Right atrium auricular region (tissue), 2 donors: ENCODE measurements at regions not wholly inside any gene's neighbourhood (a gene's known extent, or its start where the extent isn't known, plus 50 kb on each side); places are given as distances from the start of the nearest gene placed in this dataset.

Experiments
- DNase-seq: peaks from one replicate; pipeline ENCODE4 v3.0.0-alpha.2; 2019; ENCODE audit warnings: low spot score
- H3K27ac ChIP-seq, 2 donors: fragments of 200-600 bp; sonication (generic); 1 replicate in 1 of 2; 2 replicates in 1 of 2; pipeline ENCODE4 v1.5.1; 2016 to 2019
- H3K27me3 ChIP-seq, 2 donors: fragments of 200-600 bp; sonication (generic); one replicate each; pipeline versions ENCODE4 v1.5.1 to v1.6.0; 2017 to 2019
- H3K36me3 ChIP-seq: fragments of 200-600 bp; sonication (generic); one replicate; pipeline ENCODE4 v1.5.1; 2016
- H3K4me1 ChIP-seq, 2 donors: fragments of 200-600 bp; sonication (generic); one replicate each; pipeline versions ENCODE4 v1.5.1 to v1.6.0; 2017 to 2019
- H3K4me3 ChIP-seq, 2 donors: fragments of 200-600 bp; sonication (generic); 1 replicate in 1 of 2; 2 replicates in 1 of 2; pipeline ENCODE4 v1.5.1; 2017 to 2019; ENCODE audit warnings: mild to moderate bottlenecking in 1 of 2, moderate library complexity in 1 of 2
- H3K9me3 ChIP-seq, 2 donors: fragments of 200-600 bp; sonication (generic); one replicate each; pipeline ENCODE4 v1.5.1; 2019
- TF ChIP-seq, protein P1 (sequence below), 2 donors: fragments of 200-600 bp; sonication (generic); IDR thresholded peaks; one replicate each; pipeline ENCODE4 v1.5.1; 2019; ENCODE audit warnings: antibody characterized with exemption in 2 of 2

DNA sequence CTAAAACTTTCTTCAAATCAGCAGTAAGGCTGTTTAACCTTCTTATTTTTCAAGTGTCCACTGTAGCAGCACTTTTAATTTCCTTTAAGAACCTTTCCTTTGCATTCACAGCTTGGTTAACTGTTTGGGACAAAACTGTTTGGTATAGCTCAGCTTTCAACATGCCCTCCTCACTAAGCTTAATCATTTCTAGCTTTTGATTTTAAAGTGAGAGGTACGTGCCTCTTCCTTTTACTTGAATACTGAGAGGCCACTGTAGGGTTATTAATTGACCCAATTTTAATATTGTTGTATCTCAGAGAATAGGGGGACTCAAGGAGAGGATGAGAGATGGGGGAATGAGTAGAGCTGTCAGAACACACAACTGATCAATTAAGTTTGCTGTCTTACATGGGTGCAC, 129.5 kb upstream of the MMS22L start:
- no peak overlapping the region for H3K27ac ChIP-seq
- H3K9me3 ChIP-seq: no peaks in the 10 kb centered on the region
- TF ChIP-seq, protein P1, sequence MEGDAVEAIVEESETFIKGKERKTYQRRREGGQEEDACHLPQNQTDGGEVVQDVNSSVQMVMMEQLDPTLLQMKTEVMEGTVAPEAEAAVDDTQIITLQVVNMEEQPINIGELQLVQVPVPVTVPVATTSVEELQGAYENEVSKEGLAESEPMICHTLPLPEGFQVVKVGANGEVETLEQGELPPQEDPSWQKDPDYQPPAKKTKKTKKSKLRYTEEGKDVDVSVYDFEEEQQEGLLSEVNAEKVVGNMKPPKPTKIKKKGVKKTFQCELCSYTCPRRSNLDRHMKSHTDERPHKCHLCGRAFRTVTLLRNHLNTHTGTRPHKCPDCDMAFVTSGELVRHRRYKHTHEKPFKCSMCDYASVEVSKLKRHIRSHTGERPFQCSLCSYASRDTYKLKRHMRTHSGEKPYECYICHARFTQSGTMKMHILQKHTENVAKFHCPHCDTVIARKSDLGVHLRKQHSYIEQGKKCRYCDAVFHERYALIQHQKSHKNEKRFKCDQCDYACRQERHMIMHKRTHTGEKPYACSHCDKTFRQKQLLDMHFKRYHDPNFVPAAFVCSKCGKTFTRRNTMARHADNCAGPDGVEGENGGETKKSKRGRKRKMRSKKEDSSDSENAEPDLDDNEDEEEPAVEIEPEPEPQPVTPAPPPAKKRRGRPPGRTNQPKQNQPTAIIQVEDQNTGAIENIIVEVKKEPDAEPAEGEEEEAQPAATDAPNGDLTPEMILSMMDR (IDR thresholded peaks at IDR 0.05): no peak
- no peaks in the 10 kb centered on the region for H3K4me1 ChIP-seq
- H3K27me3 ChIP-seq: no peaks in the 10 kb centered on the region
- no peaks in the 10 kb centered on the region for H3K36me3 ChIP-seq
- H3K4me3 ChIP-seq: no peak overlapping the region
- DNase-seq: no peak

DNA sequence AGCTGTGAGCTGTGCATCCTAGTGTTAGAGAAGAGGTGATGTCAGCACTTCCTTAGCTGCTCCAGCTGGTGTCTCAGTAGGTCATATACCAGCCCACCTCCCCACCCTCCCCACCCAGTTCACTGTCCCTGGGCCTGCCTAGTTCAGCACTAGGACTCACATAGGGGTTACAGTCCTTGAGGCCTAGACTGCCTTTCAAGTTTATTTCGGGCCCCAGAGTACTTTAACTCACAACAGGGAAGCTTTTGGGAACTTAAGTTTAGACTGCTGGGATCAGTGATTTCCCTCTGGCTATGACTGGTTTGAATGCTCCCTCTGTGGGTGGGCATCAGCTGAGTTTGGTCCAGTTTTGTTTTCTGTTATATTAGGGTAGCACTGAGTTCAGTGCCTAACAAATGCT, 139.2 kb upstream of the MMS22L start:
- TF ChIP-seq, protein P1 (IDR thresholded peaks at IDR 0.05): no peak
- no peak for DNase-seq
- peaks cover 0 to 10% of the 10 kb centered on the region in 2 donors for H3K9me3 ChIP-seq
- H3K27ac ChIP-seq: no peak overlapping the region
- no peaks in the 10 kb centered on the region for H3K36me3 ChIP-seq
- H3K4me1 ChIP-seq: no peaks in the 10 kb centered on the region
- H3K27me3 ChIP-seq: no peaks in the 10 kb centered on the region
- H3K4me3 ChIP-seq: no peak overlapping the region

GRCh38 chr6:97423190-97423589, 140.2 kb upstream of the MMS22L start:
- no peak overlapping the region for H3K27ac ChIP-seq
- TF ChIP-seq, protein P1 (IDR thresholded peaks at IDR 0.05): no peak
- H3K36me3 ChIP-seq: no peaks in the 10 kb centered on the region

GRCh38 chr6:97427648-97428047, 144.6 kb upstream of the MMS22L start:
- no peak overlapping the region for H3K4me3 ChIP-seq
- H3K27ac ChIP-seq: no peak overlapping the region
- no peaks in the 10 kb centered on the region for H3K9me3 ChIP-seq
- H3K36me3 ChIP-seq: no peaks in the 10 kb centered on the region
- TF ChIP-seq, protein P1 (IDR thresholded peaks at IDR 0.05): no peak
- no peak for DNase-seq
- H3K4me1 ChIP-seq: no peaks in the 10 kb centered on the region
- no peaks in the 10 kb centered on the region for H3K27me3 ChIP-seq

More at GRCh38 chr6:97423190-97423589, 140.2 kb upstream of the MMS22L start:
- no peaks in the 10 kb centered on the region for H3K4me1 ChIP-seq
- no peak overlapping the region for H3K4me3 ChIP-seq
- no peak for DNase-seq
- H3K9me3 ChIP-seq: peaks cover 0 to 10% of the 10 kb centered on the region in 2 donors
- H3K27me3 ChIP-seq: no peaks in the 10 kb centered on the region

DNA sequence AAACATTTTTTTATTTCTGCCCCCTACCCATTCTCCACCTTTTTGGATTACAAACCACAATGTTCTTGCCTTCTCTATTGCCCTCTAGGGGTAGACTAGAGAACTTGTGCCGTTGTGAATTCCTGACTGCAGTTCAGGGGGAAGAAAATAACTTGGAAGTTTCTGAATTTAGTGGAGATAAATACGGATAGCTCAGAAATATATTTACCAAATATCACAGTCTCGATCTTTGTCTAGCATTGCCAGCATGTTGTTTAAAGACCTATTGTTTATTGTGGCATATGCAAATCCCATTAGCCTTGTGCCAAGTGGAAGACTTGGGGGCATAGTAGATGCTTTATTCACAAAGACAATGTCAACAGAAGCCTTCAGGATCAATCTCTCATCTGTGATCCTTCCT, 154.1 kb upstream of the MMS22L start:
- Histone ChIP-seq H3K36me3 (no peaks in the 10 kb centered on the region), H3K9me3 (no peaks in the 10 kb centered on the region), H3K27ac (no peak overlapping the region), H3K4me1 (peaks cover 0 to 3% of the 10 kb centered on the region in 2 donors), H3K27me3 (no peaks in the 10 kb centered on the region), H3K4me3 (no peak overlapping the region)
- DNase-seq: no peak
- TF ChIP-seq, protein P1 (IDR thresholded peaks at IDR 0.05): peak in 1 of 2 donors; percentile 51

- Histone ChIP-seq H3K27me3 (no peaks in the 10 kb centered on the region), H3K36me3 (no peaks in the 10 kb centered on the region), H3K9me3 (no peaks in the 10 kb centered on the region), H3K27ac (no peak overlapping the region), H3K4me3 (no peak overlapping the region), H3K4me1 (peaks cover 0 to 3% of the 10 kb centered on the region in 2 donors)
- TF ChIP-seq, protein P1 (IDR thresholded peaks at IDR 0.05): no peak
- no peak for DNase-seq
Observed at GRCh38 chr6:97438011-97438671, 155.1 kb upstream of the MMS22L start.
